ENCODE measurements at regions not wholly inside any gene's neighbourhood (a gene's known extent, or its start where the extent isn't known, plus 50 kb on each side); places are given as distances from the start of the nearest gene placed in this dataset.

GRCh38 chr22:49084206-49084605 is 743.5 kb downstream of the BRD1 start:
- no peak for DNase-seq

GRCh38 chr22:49083607-49084006 is 744.1 kb downstream of the BRD1 start:
- DNase-seq: no peak

- no peak for DNase-seq
Observed at GRCh38 chr22:49082451-49082850, 745.2 kb downstream of the BRD1 start.

- no peak for DNase-seq
Observed at GRCh38 chr22:49081926-49082325, 745.7 kb downstream of the BRD1 start.

- DNase-seq: no peak
Observed at GRCh38 chr22:49081261-49081666, 746.4 kb downstream of the BRD1 start.

GRCh38 chr22:49080631-49081030 is 747.0 kb downstream of the BRD1 start:
- no peak for DNase-seq

GRCh38 chr22:49079743-49080500 is 747.8 kb downstream of the BRD1 start:
- no peak for DNase-seq

- DNase-seq: no peak
Observed at GRCh38 chr22:49079027-49079725, 748.5 kb downstream of the BRD1 start.

GRCh38 chr22:49078076-49078710 is 749.5 kb downstream of the BRD1 start:
- DNase-seq: no peak

GRCh38 chr22:49077586-49077985 is 750.1 kb downstream of the BRD1 start:
- no peak for DNase-seq

- no peak for DNase-seq
Observed at GRCh38 chr22:49077036-49077393, 750.7 kb downstream of the BRD1 start.

- no peak for DNase-seq
Observed at GRCh38 chr22:49076300-49077035, 751.2 kb downstream of the BRD1 start.

- no peak for DNase-seq
Observed at GRCh38 chr22:49075150-49075549, 752.5 kb downstream of the BRD1 start.

GRCh38 chr22:49073873-49074417 is 753.7 kb downstream of the BRD1 start:
- DNase-seq: no peak

- DNase-seq: no peak
Observed at GRCh38 chr22:49072996-49073645, 754.6 kb downstream of the BRD1 start.

- DNase-seq: no peak
Observed at GRCh38 chr22:49070501-49070900, 757.2 kb downstream of the BRD1 start.

GRCh38 chr22:49068861-49069500 is 758.7 kb downstream of the BRD1 start:
- DNase-seq: no peak

GRCh38 chr22:49067504-49067903 is 760.2 kb downstream of the BRD1 start:
- DNase-seq: no peak

GRCh38 chr22:49066619-49067018 is 761.1 kb downstream of the BRD1 start:
- DNase-seq: no peak

- no peak for DNase-seq
Observed at GRCh38 chr22:49064836-49065235, 762.8 kb downstream of the BRD1 start.

GRCh38 chr22:49063545-49063890 is 764.2 kb downstream of the BRD1 start:
- no peak for DNase-seq
